Dendritic cell treated with granulocyte-macrophage colony-stimulating factor and Interleukin-4, amounts not matched to agents 40 ng/mL and 50 ng/mL, for 4 days (primary cell): ENCODE measurements at regions not wholly inside any gene's neighbourhood (a gene's known extent, or its start where the extent isn't known, plus 50 kb on each side); places are given as distances from the start of the nearest gene placed in this dataset.

Experiments used
- H3K27ac Mint-ChIP-seq: one replicate; pipeline ENCODE4 v1.8.0; 2022; ENCODE audit warnings: mild to moderate bottlenecking, mixed read lengths
- H3K27me3 Mint-ChIP-seq: one replicate; pipeline ENCODE4 v1.8.0; 2022; ENCODE audit warnings: mild to moderate bottlenecking, mixed read lengths
- H3K36me3 Mint-ChIP-seq: one replicate; pipeline ENCODE4 v1.8.0; 2022; ENCODE audit warnings: low read depth, mixed read lengths
- H3K4me1 Mint-ChIP-seq: one replicate; pipeline ENCODE4 v1.8.0; 2022; ENCODE audit warnings: low read depth, mixed read lengths
- H3K4me3 Mint-ChIP-seq: one replicate; pipeline ENCODE4 v1.8.0; 2022; ENCODE audit warnings: mild to moderate bottlenecking, moderate library complexity, mixed read lengths
- H3K9me3 Mint-ChIP-seq: one replicate; pipeline ENCODE4 v1.8.0; 2022; ENCODE audit warnings: mixed read lengths
- intact Hi-C: fragments of 100-400 bp; cut with micrococcal nuclease; formaldehyde crosslinking; loops from one replicate; pipeline ENCODE4 v1.15.0; 2022

GRCh38 chr12:100717733-100718067 lies 76.9 kb upstream of the ANO4 start:
- H3K36me3 Mint-ChIP-seq = no peaks in the 10 kb centered on the region
- H3K4me1 Mint-ChIP-seq = peaks cover 7% of the 10 kb centered on the region
- H3K27me3 Mint-ChIP-seq = peaks cover 67% of the 10 kb centered on the region
- H3K4me3 Mint-ChIP-seq = no peak overlapping the region
- no peaks in the 10 kb centered on the region for H3K9me3 Mint-ChIP-seq
- intact Hi-C loops = no loop called here
- no peak overlapping the region for H3K27ac Mint-ChIP-seq

- Mint-ChIP-seq H3K9me3 (no peaks in the 10 kb centered on the region), H3K27ac (no peak overlapping the region), H3K4me1 (peaks cover 7% of the 10 kb centered on the region), H3K36me3 (no peaks in the 10 kb centered on the region), H3K4me3 (no peak overlapping the region), H3K27me3 (peaks cover 67% of the 10 kb centered on the region)
- intact Hi-C loops = no loop called here
These were observed 76.4 kb upstream of the ANO4 start for GRCh38 chr12:100718187-100718586.

- Mint-ChIP-seq H3K4me3 (no peak overlapping the region), H3K4me1 (peaks cover 7% of the 10 kb centered on the region), H3K36me3 (no peaks in the 10 kb centered on the region), H3K27me3 (peaks cover 60% of the 10 kb centered on the region), H3K27ac (no peak overlapping the region), H3K9me3 (no peaks in the 10 kb centered on the region)
- intact Hi-C loops = no loop called here
These were observed 74.4 kb upstream of the ANO4 start for GRCh38 chr12:100720016-100720654.

- no peaks in the 10 kb centered on the region for H3K36me3 Mint-ChIP-seq
These were observed 73.4 kb upstream of the ANO4 start for GRCh38 chr12:100721169-100721568.

GRCh38 chr12:100724071-100724470 lies 70.5 kb upstream of the ANO4 start:
- H3K27me3 Mint-ChIP-seq = peaks cover 26% of the 10 kb centered on the region
- no peak overlapping the region for H3K4me3 Mint-ChIP-seq
- no peaks in the 10 kb centered on the region for H3K9me3 Mint-ChIP-seq
- intact Hi-C loops = no loop called here
- no peaks in the 10 kb centered on the region for H3K36me3 Mint-ChIP-seq
- no peak overlapping the region for H3K27ac Mint-ChIP-seq
- H3K4me1 Mint-ChIP-seq = no peaks in the 10 kb centered on the region

More at GRCh38 chr12:100721169-100721568, 73.4 kb upstream of the ANO4 start:
- no peaks in the 10 kb centered on the region for H3K9me3 Mint-ChIP-seq
- peaks cover 7% of the 10 kb centered on the region for H3K4me1 Mint-ChIP-seq
- H3K27me3 Mint-ChIP-seq = peaks cover 49% of the 10 kb centered on the region
- intact Hi-C loops = no loop called here
- no peak overlapping the region for H3K27ac Mint-ChIP-seq
- H3K4me3 Mint-ChIP-seq = no peak overlapping the region

- H3K27ac Mint-ChIP-seq = no peak overlapping the region
- no peaks in the 10 kb centered on the region for H3K36me3 Mint-ChIP-seq
- intact Hi-C loops = loop anchor here (2.0 to 5.0 kb wide), 2 partner anchors 62 to 385 kb away; no protein-coding TSS in a partner anchor
- peaks cover 22% of the 10 kb centered on the region for H3K27me3 Mint-ChIP-seq
- no peak overlapping the region for H3K4me3 Mint-ChIP-seq
- no peaks in the 10 kb centered on the region for H3K9me3 Mint-ChIP-seq
- no peaks in the 10 kb centered on the region for H3K4me1 Mint-ChIP-seq
These were observed 60.6 kb upstream of the ANO4 start for GRCh38 chr12:100733817-100734593.

GRCh38 chr12:100737168-100737567 lies 57.4 kb upstream of the ANO4 start:
- no peaks in the 10 kb centered on the region for H3K36me3 Mint-ChIP-seq
- H3K4me3 Mint-ChIP-seq = no peak overlapping the region
- H3K27me3 Mint-ChIP-seq = peaks cover 17% of the 10 kb centered on the region
- intact Hi-C loops = loop anchor here (5.0 kb wide), 2 partner anchors 505 to 645 kb away; no protein-coding TSS in a partner anchor
- no peaks in the 10 kb centered on the region for H3K9me3 Mint-ChIP-seq
- H3K4me1 Mint-ChIP-seq = no peaks in the 10 kb centered on the region
- H3K27ac Mint-ChIP-seq = no peak overlapping the region

GRCh38 chr12:100738086-100738485 lies 56.5 kb upstream of the ANO4 start:
- intact Hi-C loops = loop anchor here (5.0 kb wide), 2 partner anchors 506 to 646 kb away; no protein-coding TSS in a partner anchor
- Mint-ChIP-seq H3K36me3 (no peaks in the 10 kb centered on the region), H3K27me3 (peaks cover 14% of the 10 kb centered on the region), H3K9me3 (no peaks in the 10 kb centered on the region), H3K27ac (no peak overlapping the region), H3K4me1 (no peaks in the 10 kb centered on the region), H3K4me3 (no peak overlapping the region)

- Mint-ChIP-seq H3K27ac (no peak overlapping the region), H3K4me1 (no peaks in the 10 kb centered on the region), H3K9me3 (no peaks in the 10 kb centered on the region), H3K36me3 (no peaks in the 10 kb centered on the region), H3K4me3 (no peak overlapping the region), H3K27me3 (peaks cover 2% of the 10 kb centered on the region)
- intact Hi-C loops = loop anchor here (2.0 to 5.0 kb wide), 2 partner anchors 72 to 349 kb away; no protein-coding TSS in a partner anchor
These were observed 53.4 kb upstream of the ANO4 start for GRCh38 chr12:100741084-100741711.

- H3K9me3 Mint-ChIP-seq = no peaks in the 10 kb centered on the region
- H3K27ac Mint-ChIP-seq = no peak overlapping the region
- H3K4me1 Mint-ChIP-seq = no peaks in the 10 kb centered on the region
- peaks cover 1% of the 10 kb centered on the region for H3K27me3 Mint-ChIP-seq
- intact Hi-C loops = loop anchor here (5.0 kb wide), 1 partner anchor 351 kb away; no protein-coding TSS in a partner anchor
- H3K4me3 Mint-ChIP-seq = no peak overlapping the region
- no peaks in the 10 kb centered on the region for H3K36me3 Mint-ChIP-seq
These were observed 51.5 kb upstream of the ANO4 start for GRCh38 chr12:100743060-100743459.
